WI38 (cell line): ENCODE measurements at regions not wholly inside any gene's neighbourhood (a gene's known extent, or its start where the extent isn't known, plus 50 kb on each side); places are given as distances from the start of the nearest gene placed in this dataset.

ENCODE experiments used
- H3K4me3 ChIP-seq: 2 replicates; pipeline ENCODE4 v1.5.1; 2011; ENCODE audit warnings: low read depth, mild to moderate bottlenecking, control low read depth, low read length
- TF ChIP-seq, protein P1 (sequence below): IDR thresholded peaks from 2 replicates; pipeline ENCODE4 v1.5.1; 2012; ENCODE audit warnings: low read depth, mild to moderate bottlenecking, control low read depth, low read length

DNA sequence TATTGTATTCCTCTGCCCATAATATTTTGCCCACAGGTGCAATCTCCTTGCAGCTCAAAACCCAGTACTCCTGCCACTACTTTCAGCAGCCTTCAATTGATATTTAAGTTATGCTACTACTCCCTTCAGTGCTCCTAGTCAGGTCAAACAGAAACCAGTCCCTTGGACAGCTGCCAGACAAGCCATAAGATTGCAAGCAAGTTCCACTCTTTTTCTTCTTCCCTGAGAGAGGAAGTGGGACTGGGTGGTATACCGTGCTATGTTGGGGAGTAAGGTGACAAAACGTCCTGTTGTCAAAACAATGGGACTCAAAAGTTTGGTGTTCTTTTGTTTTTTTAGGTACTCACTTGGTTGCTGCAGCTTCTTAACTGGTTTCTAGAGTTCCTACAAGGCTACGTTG is 63.1 kb upstream of the FRY start:
- TF ChIP-seq, protein P1, sequence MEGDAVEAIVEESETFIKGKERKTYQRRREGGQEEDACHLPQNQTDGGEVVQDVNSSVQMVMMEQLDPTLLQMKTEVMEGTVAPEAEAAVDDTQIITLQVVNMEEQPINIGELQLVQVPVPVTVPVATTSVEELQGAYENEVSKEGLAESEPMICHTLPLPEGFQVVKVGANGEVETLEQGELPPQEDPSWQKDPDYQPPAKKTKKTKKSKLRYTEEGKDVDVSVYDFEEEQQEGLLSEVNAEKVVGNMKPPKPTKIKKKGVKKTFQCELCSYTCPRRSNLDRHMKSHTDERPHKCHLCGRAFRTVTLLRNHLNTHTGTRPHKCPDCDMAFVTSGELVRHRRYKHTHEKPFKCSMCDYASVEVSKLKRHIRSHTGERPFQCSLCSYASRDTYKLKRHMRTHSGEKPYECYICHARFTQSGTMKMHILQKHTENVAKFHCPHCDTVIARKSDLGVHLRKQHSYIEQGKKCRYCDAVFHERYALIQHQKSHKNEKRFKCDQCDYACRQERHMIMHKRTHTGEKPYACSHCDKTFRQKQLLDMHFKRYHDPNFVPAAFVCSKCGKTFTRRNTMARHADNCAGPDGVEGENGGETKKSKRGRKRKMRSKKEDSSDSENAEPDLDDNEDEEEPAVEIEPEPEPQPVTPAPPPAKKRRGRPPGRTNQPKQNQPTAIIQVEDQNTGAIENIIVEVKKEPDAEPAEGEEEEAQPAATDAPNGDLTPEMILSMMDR, result no peak
- no peak overlapping the region for H3K4me3 ChIP-seq

DNA sequence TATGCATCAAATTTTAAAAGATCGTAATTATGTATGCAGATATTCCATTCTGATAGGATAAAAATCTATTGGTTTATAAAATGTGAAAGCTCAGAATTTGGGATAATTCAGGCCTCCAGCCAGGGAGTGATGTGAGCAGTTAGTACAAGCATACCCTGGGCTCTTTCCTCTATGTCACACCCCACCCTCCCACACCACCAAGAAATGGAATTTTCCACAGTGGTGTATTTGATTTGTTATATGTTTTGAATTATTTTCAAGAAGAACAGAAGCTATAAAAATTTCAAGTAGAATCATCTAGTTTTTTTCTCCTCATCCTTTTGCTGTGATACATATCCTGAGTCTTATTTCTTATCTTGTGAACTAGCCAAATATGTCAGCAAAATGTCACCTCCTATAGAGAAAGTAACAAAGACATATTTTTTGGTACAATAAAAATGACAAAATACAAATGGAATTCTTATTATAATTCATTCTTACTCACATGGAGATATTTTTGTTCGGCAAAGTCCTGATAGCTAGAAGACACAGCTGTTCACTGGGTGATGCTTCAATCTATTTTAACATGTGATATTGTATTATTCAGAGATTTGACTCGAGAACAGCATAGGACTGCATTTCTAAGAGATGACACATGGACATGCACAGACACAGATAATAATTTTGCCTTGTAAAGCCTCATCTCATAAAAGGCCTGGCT is 61.2 kb upstream of the FRY start:
- TF ChIP-seq, protein P1, result no peak
- no peak overlapping the region for H3K4me3 ChIP-seq

DNA sequence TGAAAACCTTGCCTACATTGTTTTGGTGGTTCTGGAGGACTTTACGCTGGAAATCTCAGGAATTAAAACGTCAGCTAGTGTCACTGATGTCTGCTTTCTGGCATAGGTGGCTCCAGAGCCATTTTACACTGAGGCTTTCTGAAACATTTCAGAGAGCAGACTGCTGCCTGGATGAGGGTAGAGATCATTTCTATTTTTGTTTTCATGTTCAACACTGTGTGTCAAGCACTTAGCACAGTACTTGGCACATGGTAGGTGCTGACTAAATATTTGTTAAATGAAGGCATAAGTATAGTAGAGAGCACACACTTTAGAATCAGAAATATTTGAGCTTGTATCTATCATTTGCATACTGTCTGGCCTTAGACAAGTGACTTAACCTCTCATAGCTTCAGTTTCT is 59.1 kb upstream of the FRY start:
- H3K4me3 ChIP-seq, result no peak overlapping the region

DNA sequence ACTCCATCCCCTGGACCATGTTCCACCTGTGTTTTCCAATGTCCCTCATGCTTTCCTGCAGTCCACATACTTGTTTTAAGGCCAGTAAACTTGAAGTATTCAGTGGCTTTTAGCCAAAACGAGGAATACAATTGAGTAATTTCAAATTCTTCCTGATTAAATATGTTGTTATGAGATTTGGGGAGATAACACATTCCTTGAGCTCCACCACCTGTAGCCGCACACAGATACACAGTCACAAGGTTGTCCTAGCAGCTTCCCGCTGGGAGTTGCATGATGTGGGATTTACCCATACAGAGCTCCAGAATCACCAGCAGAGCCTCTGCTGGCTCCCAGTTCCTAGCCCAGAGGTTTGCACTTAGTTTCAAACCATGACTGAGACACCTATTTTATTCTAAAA is 53.6 kb upstream of the FRY start:
- TF ChIP-seq, protein P1, result no peak
- no peak overlapping the region for H3K4me3 ChIP-seq

More for the DNA sequence above, 59.1 kb upstream of the FRY start:
- TF ChIP-seq, protein P1, result no peak

DNA sequence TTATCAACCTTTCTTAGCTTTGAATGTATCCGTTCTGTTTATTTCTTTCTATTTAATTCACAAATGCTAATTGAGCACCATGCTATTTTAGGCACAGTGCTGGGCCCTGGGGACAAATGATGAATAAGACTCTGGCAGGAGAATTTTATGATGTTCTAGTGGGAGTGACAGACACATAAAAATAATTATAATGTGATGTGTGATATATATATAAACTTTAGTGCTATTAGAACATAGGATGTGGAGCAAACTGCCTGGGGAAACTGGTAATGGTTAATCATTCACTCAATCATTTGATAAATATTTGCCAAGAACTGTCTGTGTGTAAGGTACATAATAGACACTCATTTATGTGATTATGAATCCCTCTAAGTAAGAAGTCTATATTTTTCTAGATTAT is 50.7 kb upstream of the FRY start:
- TF ChIP-seq, protein P1, result no peak
- H3K4me3 ChIP-seq, result no peak overlapping the region
